IPS DF 6.9 (cell line): ENCODE measurements at regions not wholly inside any gene's neighbourhood (a gene's known extent, or its start where the extent isn't known, plus 50 kb on each side); places are given as distances from the start of the nearest gene placed in this dataset.

Source experiments
- DNase-seq: peaks from one replicate; pipeline ENCODE4 v3.0.0-alpha.2; 2013; ENCODE audit warnings: low read depth, low spot score
- H3K27ac ChIP-seq: one replicate; pipeline ENCODE4 v1.5.1; 2013; ENCODE audit warnings: low read length, control low read depth
- H3K27me3 ChIP-seq: 2 replicates; pipeline ENCODE4 v1.6.1; 2013; ENCODE audit warnings: mild to moderate bottlenecking, low read length; ENCODE audit not compliant: control insufficient read depth, insufficient read depth
- H3K36me3 ChIP-seq: 2 replicates; pipeline ENCODE4 v1.6.1; 2013; ENCODE audit warnings: low read length; ENCODE audit not compliant: control insufficient read depth, insufficient read depth
- H3K4me1 ChIP-seq: 2 replicates; pipeline ENCODE4 v1.6.1; 2013; ENCODE audit warnings: low read length; ENCODE audit not compliant: control insufficient read depth, insufficient read depth
- H3K4me3 ChIP-seq: 2 replicates; pipeline ENCODE4 v1.5.1; 2013; ENCODE audit warnings: mild to moderate bottlenecking, low read length
- H3K9me3 ChIP-seq: 2 replicates; pipeline ENCODE4 v1.6.1; 2013; ENCODE audit warnings: low read length, inconsistent platforms; ENCODE audit not compliant: control insufficient read depth, insufficient read depth
- WGBS: extraction: QIAGEN DNeasy Blood & Tissue Kit; methylation state at CpG from one replicate; pipeline ENCODE4 v1.1.7; 2013; ENCODE audit warnings: mixed read lengths, missing lambda C conversion rate; ENCODE audit not compliant: insufficient read length, insufficient coverage; 5-methylcytosine and 5-hydroxymethylcytosine counted together

- Histone ChIP-seq H3K9me3 (no peaks in the 10 kb centered on the region), H3K36me3 (no peaks in the 10 kb centered on the region), H3K27ac (no peak overlapping the region), H3K4me3 (no peak overlapping the region), H3K27me3 (no peaks in the 10 kb centered on the region), H3K4me1 (no peaks in the 10 kb centered on the region)
- no peak for DNase-seq
- no CpG with 5 or more reads among the region's 6 CpGs for WGBS
Measured at GRCh38 chr15:46677491-46677890, 1039.8 kb upstream of the SEMA6D start.

- Histone ChIP-seq H3K4me1 (no peaks in the 10 kb centered on the region), H3K27me3 (no peaks in the 10 kb centered on the region), H3K4me3 (no peak overlapping the region), H3K36me3 (no peaks in the 10 kb centered on the region), H3K9me3 (no peaks in the 10 kb centered on the region), H3K27ac (no peak overlapping the region)
- DNase-seq: no peak
- no CpG with 5 or more reads among the region's 1 CpG for WGBS
Measured at GRCh38 chr15:46681901-46682300, 1035.4 kb upstream of the SEMA6D start.

- Histone ChIP-seq H3K4me1 (no peaks in the 10 kb centered on the region), H3K36me3 (no peaks in the 10 kb centered on the region), H3K27me3 (no peaks in the 10 kb centered on the region), H3K27ac (no peak overlapping the region), H3K4me3 (no peak overlapping the region), H3K9me3 (no peaks in the 10 kb centered on the region)
- no peak for DNase-seq
- WGBS: no CpG with 5 or more reads among the region's 5 CpGs
Measured at GRCh38 chr15:46682969-46683791, 1034.1 kb upstream of the SEMA6D start.

GRCh38 chr15:46685096-46685495 lies 1032.2 kb upstream of the SEMA6D start:
- Histone ChIP-seq H3K4me1 (no peaks in the 10 kb centered on the region), H3K9me3 (no peaks in the 10 kb centered on the region), H3K27ac (no peak overlapping the region), H3K36me3 (no peaks in the 10 kb centered on the region), H3K4me3 (no peak overlapping the region), H3K27me3 (no peaks in the 10 kb centered on the region; the same call in 1 of the 2 replicates)
- no CpG with 5 or more reads among the region's 1 CpG for WGBS
- no peak for DNase-seq

- no peaks in the 10 kb centered on the region; the same call in 1 of the 2 replicates for H3K27me3 ChIP-seq
- H3K4me1 ChIP-seq: no peaks in the 10 kb centered on the region
- no peaks in the 10 kb centered on the region for H3K9me3 ChIP-seq
- H3K4me3 ChIP-seq: no peak overlapping the region
- no peaks in the 10 kb centered on the region for H3K36me3 ChIP-seq
- no peak for DNase-seq
- WGBS: no CpG with 5 or more reads among the region's 1 CpG
- H3K27ac ChIP-seq: no peak overlapping the region
Measured at GRCh38 chr15:46685681-46686080, 1031.6 kb upstream of the SEMA6D start.

GRCh38 chr15:46696281-46696680 lies 1021.0 kb upstream of the SEMA6D start:
- Histone ChIP-seq H3K4me3 (no peak overlapping the region), H3K27me3 (no peaks in the 10 kb centered on the region), H3K27ac (no peak overlapping the region), H3K9me3 (no peaks in the 10 kb centered on the region), H3K36me3 (no peaks in the 10 kb centered on the region), H3K4me1 (no peaks in the 10 kb centered on the region)
- no peak for DNase-seq
- no CpG with 5 or more reads among the region's 1 CpG for WGBS

- Histone ChIP-seq H3K9me3 (no peaks in the 10 kb centered on the region), H3K4me3 (no peak overlapping the region), H3K27me3 (no peaks in the 10 kb centered on the region), H3K4me1 (no peaks in the 10 kb centered on the region), H3K36me3 (no peaks in the 10 kb centered on the region), H3K27ac (no peak overlapping the region)
- no peak for DNase-seq
- no CpG with 5 or more reads among the region's 1 CpG for WGBS
Measured at GRCh38 chr15:46701346-46701745, 1016.0 kb upstream of the SEMA6D start.

GRCh38 chr15:46701896-46702295 lies 1015.4 kb upstream of the SEMA6D start:
- no peak for DNase-seq
- Histone ChIP-seq H3K27me3 (no peaks in the 10 kb centered on the region), H3K4me3 (no peak overlapping the region), H3K4me1 (no peaks in the 10 kb centered on the region), H3K36me3 (no peaks in the 10 kb centered on the region), H3K27ac (no peak overlapping the region), H3K9me3 (no peaks in the 10 kb centered on the region)
- WGBS: no CpG with 5 or more reads among the region's 4 CpGs

- DNase-seq: no peak
- Histone ChIP-seq H3K4me1 (no peaks in the 10 kb centered on the region), H3K9me3 (no peaks in the 10 kb centered on the region), H3K27me3 (no peaks in the 10 kb centered on the region), H3K27ac (no peak overlapping the region), H3K36me3 (no peaks in the 10 kb centered on the region), H3K4me3 (no peak overlapping the region)
- WGBS: no CpG with 5 or more reads among the region's 9 CpGs
Measured at GRCh38 chr15:46703020-46703861, 1014.1 kb upstream of the SEMA6D start.

- Histone ChIP-seq H3K36me3 (no peaks in the 10 kb centered on the region), H3K4me3 (no peak overlapping the region), H3K4me1 (no peaks in the 10 kb centered on the region), H3K27me3 (no peaks in the 10 kb centered on the region), H3K27ac (no peak overlapping the region), H3K9me3 (no peaks in the 10 kb centered on the region)
- WGBS: no CpG with 5 or more reads among the region's 2 CpGs
- DNase-seq: no peak
Measured at GRCh38 chr15:46703871-46704637, 1013.3 kb upstream of the SEMA6D start.
